ENCODE measurements at regions not wholly inside any gene's neighbourhood (a gene's known extent, or its start where the extent isn't known, plus 50 kb on each side); places are given as distances from the start of the nearest gene placed in this dataset.

GRCh38 chr13:63704521-63704920 lies 2288.9 kb upstream of the PCDH20 start (continued):
- TF ChIP-seq PRDM10 (CRISPR knock-in tag; IDR thresholded peaks at IDR 0.05; ENCODE audit: low read depth) (no peak), ZNF350 (CRISPR knock-in tag; IDR thresholded peaks at IDR 0.05; ENCODE audit: borderline replicate concordance, low read depth) (no peak)

DNA sequence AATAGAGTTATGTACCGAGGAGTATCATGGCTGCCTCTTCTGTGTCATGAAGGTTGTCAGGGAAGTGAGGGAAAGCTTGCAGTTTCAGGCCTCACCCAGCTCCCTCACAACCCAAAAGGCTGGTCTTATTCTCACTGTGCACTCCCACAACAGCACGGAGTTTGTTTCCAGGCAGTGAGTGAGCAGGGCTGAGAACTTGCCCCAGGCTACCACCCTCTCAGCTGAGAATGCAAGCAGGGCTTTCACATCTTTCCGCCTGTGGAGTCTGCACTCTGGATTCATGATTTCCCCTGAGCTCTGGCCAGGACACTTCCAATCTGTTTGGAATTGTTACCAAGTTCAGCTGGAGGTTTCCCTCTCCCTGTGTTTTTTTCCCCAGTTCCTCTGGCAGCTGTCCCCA lies 2284.7 kb upstream of the PCDH20 start:
- Histone ChIP-seq H3K9me3 (ENCODE audit: low read length) (no peaks in the 10 kb centered on the region), H2AFZ (ENCODE audit: low read length) (no peak overlapping the region), H3K79me2 (ENCODE audit: insufficient read depth, low read length) (no peaks in the 10 kb centered on the region), H4K20me1 (ENCODE audit: insufficient read depth, low read length) (no peaks in the 10 kb centered on the region), H3K4me2 (ENCODE audit: low read depth, low read length) (no peak overlapping the region), H3K27ac (ENCODE audit: extremely low read length, insufficient read depth, low read length) (no peak overlapping the region), H3K36me3 (replicated peaks in 1 of 2; ENCODE audit: control insufficient read depth in 1 of 2, insufficient read depth in 2 of 2, low read length in 2 of 2) (no peaks in the 10 kb centered on the region), H3K27me3 (ENCODE audit: control insufficient read depth in 1 of 2, insufficient read depth in 2 of 2, low read length in 2 of 2) (no peaks in the 10 kb centered on the region), H3K4me3 (replicated peaks in 1 of 3; ENCODE audit: insufficient read depth in 1 of 3, low read depth in 2 of 3, low read length in 3 of 3) (no peak overlapping the region), H3K4me1 (ENCODE audit: insufficient read depth, low read length) (no peaks in the 10 kb centered on the region), H3K9ac (ENCODE audit: insufficient read depth, low read depth, low read length) (no peak overlapping the region)
- no peak for ATAC-seq
- intact Hi-C loops (cut with micrococcal nuclease; ENCODE audit: unreplicated experiment), result no loop called here
- no TSS peak for BruUV-seq (replicated peaks)
- no peak for DNase-seq (ENCODE audit: low spot score)
- WGBS (ENCODE audit: low lambda C conversion rate), result 5% methylated on average over 2 of the region's 3 CpGs
- ChIA-PET POLR2A (no interaction called here), CTCF (ENCODE audit: low intra/inter-chr PET ratio, low total read pairs) (no interaction called here)
- in situ Hi-C loops (cut with HindIII; ENCODE audit: extremely low pct_ligation_motif_present, low pct_unique_long_range_greater_than_20kb), result no loop called here
- FAIRE-seq, result no peak
- no peak for TF ChIP-seq ZNF20 (CRISPR knock-in tag; IDR thresholded peaks at IDR 0.05)
- TF ChIP-seq, protein P1, sequence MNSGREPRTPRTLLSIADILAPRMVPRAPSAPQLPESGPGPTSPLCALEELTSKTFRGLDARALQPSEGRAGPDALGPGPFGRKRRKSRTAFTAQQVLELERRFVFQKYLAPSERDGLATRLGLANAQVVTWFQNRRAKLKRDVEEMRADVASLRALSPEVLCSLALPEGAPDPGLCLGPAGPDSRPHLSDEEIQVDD (CRISPR knock-in tag; IDR thresholded peaks at IDR 0.05; ENCODE audit: borderline replicate concordance), result no peak
- TF ChIP-seq, protein P2, sequence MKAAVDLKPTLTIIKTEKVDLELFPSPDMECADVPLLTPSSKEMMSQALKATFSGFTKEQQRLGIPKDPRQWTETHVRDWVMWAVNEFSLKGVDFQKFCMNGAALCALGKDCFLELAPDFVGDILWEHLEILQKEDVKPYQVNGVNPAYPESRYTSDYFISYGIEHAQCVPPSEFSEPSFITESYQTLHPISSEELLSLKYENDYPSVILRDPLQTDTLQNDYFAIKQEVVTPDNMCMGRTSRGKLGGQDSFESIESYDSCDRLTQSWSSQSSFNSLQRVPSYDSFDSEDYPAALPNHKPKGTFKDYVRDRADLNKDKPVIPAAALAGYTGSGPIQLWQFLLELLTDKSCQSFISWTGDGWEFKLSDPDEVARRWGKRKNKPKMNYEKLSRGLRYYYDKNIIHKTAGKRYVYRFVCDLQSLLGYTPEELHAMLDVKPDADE (CRISPR knock-in tag; IDR thresholded peaks at IDR 0.05), result no peak
- no peak for TF ChIP-seq POLR2AphosphoS5 (IDR thresholded peaks at IDR 0.05; ENCODE audit: low read depth, low read length)
- no peak for TF ChIP-seq ZBTB25 (CRISPR knock-in tag; IDR thresholded peaks at IDR 0.05)
- TF ChIP-seq ZNF552 (CRISPR knock-in tag; IDR thresholded peaks at IDR 0.05; ENCODE audit: borderline replicate concordance), result no peak
- no peak for TF ChIP-seq FOXK1 (CRISPR knock-in tag; IDR thresholded peaks at IDR 0.05; ENCODE audit: borderline replicate concordance, low read depth)
- no peak for TF ChIP-seq ZNF574 (CRISPR knock-in tag; IDR thresholded peaks at IDR 0.05)
- no peak for TF ChIP-seq ZNF44 (CRISPR knock-in tag; IDR thresholded peaks at IDR 0.05)
